IPS-NIHi11 (cell line): ENCODE measurements at regions not wholly inside any gene's neighbourhood (a gene's known extent, or its start where the extent isn't known, plus 50 kb on each side); places are given as distances from the start of the nearest gene placed in this dataset.
"Not testable (repeated sequence)": the region's sequence is repeated elsewhere in the genome, so short reads cannot be mapped to it uniquely, and the experiment has no call there.

Source experiments
- DNase-seq: peaks from one replicate; pipeline ENCODE4 v3.0.0; 2012; ENCODE audit warnings: mixed read lengths, low spot score

DNA sequence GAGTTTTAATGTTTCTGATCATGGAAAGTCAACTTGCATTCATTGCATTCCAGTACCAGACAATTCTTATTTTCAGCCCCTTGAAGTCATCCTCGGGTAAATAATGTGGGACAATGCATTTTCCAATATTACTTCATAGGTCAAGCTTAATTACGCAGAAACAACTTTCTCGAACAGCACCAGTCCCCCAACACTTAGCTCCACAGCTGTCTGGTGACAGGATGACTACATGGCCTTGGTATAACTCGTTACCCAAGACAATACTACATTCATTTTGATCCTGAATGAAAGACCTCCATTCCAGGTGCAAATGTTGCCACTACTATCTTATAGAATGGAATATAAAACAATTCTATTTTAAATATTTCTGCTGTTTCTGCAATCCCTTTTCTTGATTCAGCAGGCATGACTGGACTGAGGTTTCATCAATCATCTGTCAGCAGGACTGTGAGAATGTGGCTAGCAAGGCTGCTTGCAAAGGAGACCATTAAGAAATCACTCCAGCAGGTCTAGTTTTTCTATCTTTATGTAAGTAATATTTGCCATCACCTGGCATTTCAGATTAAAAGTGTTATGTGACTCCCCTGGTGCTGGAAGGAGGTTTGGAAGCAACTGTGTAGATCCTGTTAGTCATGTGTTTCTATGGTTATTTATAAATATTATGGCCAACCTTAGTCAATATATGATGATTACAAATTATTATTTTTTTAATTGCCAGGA is 147.9 kb downstream of the HAO1 start:
- DNase-seq: no peak

DNA sequence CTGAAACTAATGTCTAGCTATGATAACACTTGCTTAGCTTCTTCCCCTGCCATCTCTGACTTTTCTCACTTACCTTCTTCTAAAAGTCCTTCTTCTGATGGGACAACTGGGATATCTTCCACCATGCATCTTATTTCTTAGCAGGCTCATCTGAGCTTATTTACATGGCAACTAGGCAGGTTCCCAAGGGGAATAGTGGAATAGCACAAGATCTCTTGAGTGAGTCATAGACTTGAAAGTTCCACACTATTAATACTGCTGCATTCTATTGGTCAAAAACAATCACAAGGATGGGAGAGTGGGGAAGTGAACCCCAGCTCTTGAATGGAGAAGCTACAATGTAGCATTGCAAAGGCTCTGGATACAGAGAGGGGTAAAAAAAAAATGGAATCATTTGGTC is 142.1 kb downstream of the HAO1 start:
- DNase-seq: no peak

DNA sequence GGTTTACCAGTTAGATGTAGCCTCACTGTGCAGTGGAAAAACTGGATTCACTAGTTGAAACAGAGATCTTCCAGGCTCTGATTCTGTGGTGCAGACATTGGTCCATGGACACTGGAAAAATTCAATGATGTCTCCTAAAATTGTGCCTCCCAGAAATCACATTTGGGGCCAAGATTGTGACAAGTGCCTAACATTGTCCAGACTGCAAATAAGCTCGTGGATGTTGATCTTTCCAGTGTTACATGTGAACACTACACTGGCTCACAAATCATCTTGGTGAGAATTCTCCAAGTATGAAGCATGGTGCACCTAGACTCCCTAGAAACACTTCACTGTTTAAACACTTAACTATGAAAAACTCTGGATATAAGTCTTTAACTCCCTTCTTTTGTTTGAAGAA is 140.4 kb downstream of the HAO1 start:
- DNase-seq: no peak

DNA sequence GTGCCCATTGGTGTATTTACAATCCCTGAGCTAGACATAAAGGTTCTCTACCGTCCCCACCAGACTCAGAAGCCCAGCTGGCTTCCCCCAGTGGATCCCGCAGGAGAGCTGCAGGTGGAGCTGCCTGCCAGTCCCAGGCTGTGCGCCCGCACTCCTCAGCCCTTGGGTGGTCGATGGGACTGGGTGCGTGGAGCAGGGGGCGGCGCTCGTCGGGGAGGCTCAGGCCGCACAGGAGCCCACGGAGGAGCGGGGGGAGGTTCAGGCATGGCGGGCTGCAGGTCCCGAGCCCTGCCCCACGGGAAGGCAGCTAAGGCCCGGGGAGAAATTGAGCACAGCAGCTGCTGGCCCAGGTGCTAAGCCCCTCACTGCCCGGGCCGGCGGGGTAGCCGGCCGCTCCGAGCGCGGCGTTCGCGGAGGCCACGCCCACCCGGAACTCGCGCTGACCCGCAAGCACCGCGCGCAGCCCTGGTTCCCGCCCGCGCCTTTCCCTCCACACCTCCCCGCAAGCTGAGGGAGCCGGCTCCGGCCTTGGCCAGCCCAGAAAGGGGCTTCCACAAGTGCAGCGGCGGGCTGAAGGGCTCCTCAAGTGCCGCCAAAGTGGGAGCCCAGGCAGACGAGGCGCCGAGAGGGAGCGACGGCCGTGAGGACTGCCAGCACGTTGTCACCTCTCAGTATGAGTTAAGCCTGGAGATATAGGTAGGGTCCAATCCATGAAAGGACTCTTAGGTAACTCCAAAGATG is 136.7 kb downstream of the HAO1 start:
- DNase-seq: not testable (repeated sequence)

DNA sequence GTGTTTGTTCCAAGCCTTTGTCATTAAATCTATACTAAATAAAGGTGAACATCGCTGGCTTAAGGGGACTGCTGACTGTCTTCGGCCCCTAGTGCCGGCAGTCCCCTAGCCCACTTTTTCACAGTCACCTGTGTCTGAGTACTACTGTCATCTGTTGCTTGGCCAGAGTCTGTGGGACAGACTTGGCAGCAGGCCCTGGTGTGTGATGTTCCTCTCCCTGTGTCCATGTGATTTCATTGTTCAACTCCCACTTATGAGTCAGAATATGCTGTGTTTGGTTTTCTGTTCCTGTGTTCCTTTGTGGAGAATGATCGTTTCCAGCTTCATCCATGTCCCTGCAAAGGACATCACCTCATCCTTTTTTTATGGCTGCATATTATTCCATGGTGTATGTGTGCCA is 133.4 kb downstream of the HAO1 start:
- no peak for DNase-seq

DNA sequence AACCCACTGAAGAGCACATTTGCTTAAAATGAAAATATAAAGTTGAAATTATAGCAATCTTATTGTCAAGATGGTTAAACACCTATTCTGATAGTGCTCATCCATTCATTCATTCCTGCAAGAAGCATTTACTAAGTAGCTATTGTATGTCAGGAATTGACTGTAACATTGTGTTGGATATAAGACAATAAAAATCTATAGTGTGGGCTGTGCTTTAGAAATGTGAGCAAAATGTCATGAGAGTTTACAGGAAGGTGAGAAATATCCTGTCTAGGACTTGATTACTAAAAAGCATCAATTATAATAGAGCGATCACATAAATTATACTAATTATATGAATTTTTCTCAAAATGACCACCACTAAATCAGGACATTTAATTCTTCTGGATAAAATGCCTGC is 123.0 kb downstream of the HAO1 start:
- no peak for DNase-seq

DNA sequence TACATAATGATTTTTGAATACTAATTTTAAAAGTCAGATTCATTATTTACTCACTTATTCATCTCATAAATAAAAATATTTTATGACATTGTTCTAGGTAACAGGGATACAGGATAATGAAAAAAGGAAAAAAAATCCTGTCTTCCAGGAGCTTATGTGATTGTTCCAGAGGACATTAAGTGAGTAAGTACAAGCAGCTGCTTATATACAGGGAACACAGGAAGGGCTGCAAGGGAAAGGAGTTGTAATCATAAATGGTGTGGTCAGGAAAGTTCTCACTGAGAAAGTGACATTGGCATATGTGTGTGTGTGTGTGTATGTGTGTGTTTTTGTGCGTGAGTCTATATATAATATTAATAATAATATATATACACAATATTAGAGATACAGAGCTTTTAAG is 121.8 kb downstream of the HAO1 start:
- no peak for DNase-seq

DNA sequence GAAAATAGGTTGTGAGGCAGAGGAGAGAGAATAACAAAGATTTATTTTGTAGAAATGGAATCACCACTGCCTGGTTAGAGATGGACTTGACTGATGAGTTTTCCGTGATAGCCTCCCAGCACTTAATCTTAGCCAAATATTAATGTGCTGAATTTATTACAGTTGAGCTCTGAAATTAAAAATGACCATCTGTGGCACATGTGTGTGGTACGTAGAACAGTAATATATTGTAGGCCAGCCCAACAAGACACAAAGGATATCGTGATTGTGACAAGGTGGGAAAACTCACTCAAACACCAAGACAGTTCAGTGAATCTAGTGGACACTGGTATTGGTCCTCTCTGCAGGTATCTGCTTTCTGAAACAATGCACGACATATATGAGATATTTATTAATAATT is 119.4 kb downstream of the HAO1 start:
- DNase-seq: no peak

DNA sequence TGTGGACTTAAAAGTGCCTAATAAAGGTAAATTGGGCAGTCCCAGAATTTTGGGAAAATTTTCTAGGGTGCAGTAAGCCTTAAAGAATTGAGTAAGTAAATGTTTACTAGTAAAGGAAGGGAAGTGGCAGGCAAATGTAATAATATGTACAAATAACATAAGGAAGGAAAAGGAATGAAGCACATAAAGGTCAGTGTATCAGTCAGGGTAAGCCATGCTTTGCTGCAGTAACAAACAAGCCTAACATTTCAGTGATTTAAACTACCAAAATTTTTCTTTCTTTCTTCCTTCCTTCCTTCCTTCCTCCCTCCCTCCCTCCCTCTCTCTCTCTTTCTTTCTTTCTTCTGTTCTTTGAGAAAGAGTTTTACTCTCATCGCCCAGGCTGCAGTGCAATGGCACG is 117.5 kb downstream of the HAO1 start:
- no peak for DNase-seq

DNA sequence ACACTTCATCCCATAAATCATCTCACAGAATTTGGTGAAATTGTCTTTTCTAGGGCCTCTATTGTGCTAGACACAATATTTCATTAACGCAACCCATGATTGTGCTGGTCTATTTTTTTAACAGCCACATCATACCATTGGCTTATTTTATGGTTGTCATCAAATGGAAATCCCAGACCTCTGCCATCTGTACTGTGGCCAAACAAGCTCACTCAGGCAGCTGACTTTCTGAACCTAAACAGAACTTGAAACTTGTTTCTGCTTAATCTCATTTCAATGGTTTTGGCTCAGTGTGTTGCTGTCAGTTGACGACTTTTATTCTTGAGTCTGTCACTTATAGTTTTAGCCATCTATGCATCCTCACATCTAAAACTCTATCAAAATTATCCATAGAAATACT is 111.8 kb downstream of the HAO1 start:
- no peak for DNase-seq

DNA sequence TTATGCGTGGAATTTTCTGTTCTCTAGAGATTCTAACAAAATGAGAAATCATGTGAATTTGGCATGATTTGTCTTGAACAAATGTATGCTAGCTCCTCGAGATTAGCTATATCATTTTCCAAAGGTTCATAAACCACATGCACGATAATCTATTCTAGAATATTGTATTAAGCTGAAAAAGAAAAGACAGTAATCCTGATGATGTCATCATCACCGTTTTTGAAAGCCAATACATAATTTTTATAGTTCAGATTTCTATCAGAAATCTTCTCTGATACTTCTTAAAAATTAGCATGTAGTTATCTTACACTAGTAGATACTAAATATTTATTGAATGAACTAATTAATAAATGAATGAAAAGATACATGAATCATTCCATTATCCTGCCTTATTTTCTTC is 111.2 kb downstream of the HAO1 start:
- DNase-seq: no peak

DNA sequence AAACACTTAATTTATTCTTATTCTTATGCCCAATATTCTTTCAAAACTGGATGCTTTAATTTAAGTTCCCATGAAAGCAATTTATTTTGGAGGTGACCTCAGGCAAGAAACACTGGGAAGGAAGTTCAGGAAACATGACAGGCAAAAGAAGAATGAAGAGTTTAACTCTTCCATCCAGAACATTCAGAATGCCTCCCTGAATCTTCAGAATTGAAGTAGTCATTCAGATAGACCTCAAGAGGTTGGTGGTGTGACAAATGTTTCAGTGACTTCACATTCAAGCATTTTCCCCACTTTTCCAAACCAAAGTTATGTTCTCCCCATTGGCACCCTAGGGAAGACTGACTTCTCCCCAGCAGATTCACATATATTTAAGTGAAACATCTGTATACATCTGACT is 110.5 kb downstream of the HAO1 start:
- DNase-seq: no peak
